ENCODE measurements at regions not wholly inside any gene's neighbourhood (a gene's known extent, or its start where the extent isn't known, plus 50 kb on each side); places are given as distances from the start of the nearest gene placed in this dataset.

- WGBS, result 64% methylated on average over 9 of the region's 9 CpGs
- Histone ChIP-seq H3K27me3 (peaks cover 2% of the 10 kb centered on the region), H3K9me3 (no peaks in the 10 kb centered on the region), H3K4me3 (no peak overlapping the region), H3K4me1 (peaks cover 3% of the 10 kb centered on the region), H3K27ac (no peak overlapping the region), H3K36me3 (no peaks in the 10 kb centered on the region)
- TF ChIP-seq CTCF (IDR thresholded peaks at IDR 0.05), result no peak
- no peak for TF ChIP-seq POLR2AphosphoS5 (IDR thresholded peaks at IDR 0.05)
- no peak for TF ChIP-seq EP300 (IDR thresholded peaks at IDR 0.05)
- no peak for TF ChIP-seq POLR2A (IDR thresholded peaks at IDR 0.05)
- DNase-seq (ENCODE audit: low spot score in 2 of 2), result no peak
Observed at GRCh38 chr2:12083081-12083581, 336.7 kb downstream of the LPIN1 start.

GRCh38 chr2:12083713-12084419 lies 337.4 kb downstream of the LPIN1 start:
- TF ChIP-seq POLR2A (IDR thresholded peaks at IDR 0.05), result no peak
- no peak for TF ChIP-seq EP300 (IDR thresholded peaks at IDR 0.05)
- TF ChIP-seq CTCF (IDR thresholded peaks at IDR 0.05), result no peak
- TF ChIP-seq POLR2AphosphoS5 (IDR thresholded peaks at IDR 0.05), result no peak
- H3K4me1 ChIP-seq, result peaks cover 3% of the 10 kb centered on the region
- DNase-seq (ENCODE audit: low spot score in 2 of 2), result no peak
- no peak overlapping the region for H3K27ac ChIP-seq
- H3K36me3 ChIP-seq, result no peaks in the 10 kb centered on the region
- H3K4me3 ChIP-seq, result no peak overlapping the region
- peaks cover 2% of the 10 kb centered on the region for H3K27me3 ChIP-seq
- 84% methylated on average over 5 of the region's 5 CpGs for WGBS
- no peaks in the 10 kb centered on the region for H3K9me3 ChIP-seq

GRCh38 chr2:12087175-12087574 lies 340.7 kb downstream of the LPIN1 start:
- H3K27ac ChIP-seq, result no peak overlapping the region
- H3K36me3 ChIP-seq, result no peaks in the 10 kb centered on the region
- H3K4me1 ChIP-seq, result peaks cover 3% of the 10 kb centered on the region
- H3K4me3 ChIP-seq, result no peak overlapping the region
- TF ChIP-seq CTCF (IDR thresholded peaks at IDR 0.05) (no peak), POLR2A (IDR thresholded peaks at IDR 0.05) (no peak), POLR2AphosphoS5 (IDR thresholded peaks at IDR 0.05) (no peak), EP300 (IDR thresholded peaks at IDR 0.05) (no peak)
- H3K27me3 ChIP-seq, result no peaks in the 10 kb centered on the region
- no peaks in the 10 kb centered on the region for H3K9me3 ChIP-seq
- no peak for DNase-seq (ENCODE audit: low spot score in 2 of 2)
- 90% methylated on average over 2 of the region's 2 CpGs for WGBS

GRCh38 chr2:12087671-12088380 lies 341.4 kb downstream of the LPIN1 start:
- no peaks in the 10 kb centered on the region for H3K27me3 ChIP-seq
- no peaks in the 10 kb centered on the region for H3K9me3 ChIP-seq
- 94% methylated on average over 1 of the region's 1 CpG for WGBS
- TF ChIP-seq CTCF (IDR thresholded peaks at IDR 0.05) (no peak), POLR2A (IDR thresholded peaks at IDR 0.05) (no peak), POLR2AphosphoS5 (IDR thresholded peaks at IDR 0.05) (no peak), EP300 (IDR thresholded peaks at IDR 0.05) (no peak)
- no peak overlapping the region for H3K27ac ChIP-seq
- H3K4me3 ChIP-seq, result no peak overlapping the region
- DNase-seq (ENCODE audit: low spot score in 2 of 2), result no peak
- H3K4me1 ChIP-seq, result peaks cover 2% of the 10 kb centered on the region
- no peaks in the 10 kb centered on the region for H3K36me3 ChIP-seq

- no peaks in the 10 kb centered on the region for H3K9me3 ChIP-seq
- H3K36me3 ChIP-seq, result no peaks in the 10 kb centered on the region
- WGBS, result 86% methylated on average over 1 of the region's 1 CpG
- H3K4me3 ChIP-seq, result no peak overlapping the region
- no peaks in the 10 kb centered on the region for H3K27me3 ChIP-seq
- no peak for DNase-seq (ENCODE audit: low spot score in 2 of 2)
- no peak overlapping the region for H3K27ac ChIP-seq
- H3K4me1 ChIP-seq, result no peaks in the 10 kb centered on the region
- TF ChIP-seq EP300 (IDR thresholded peaks at IDR 0.05) (no peak), CTCF (IDR thresholded peaks at IDR 0.05) (no peak), POLR2AphosphoS5 (IDR thresholded peaks at IDR 0.05) (no peak), POLR2A (IDR thresholded peaks at IDR 0.05) (no peak)
Observed at GRCh38 chr2:12089001-12089400, 342.6 kb downstream of the LPIN1 start.

All from suprapubic skin (tissue), 4 donors.